Pancreas (tissue), 10 donors: ENCODE measurements at regions not wholly inside any gene's neighbourhood (a gene's known extent, or its start where the extent isn't known, plus 50 kb on each side); places are given as distances from the start of the nearest gene placed in this dataset.
A peak's percentile ranks its signal among the peaks of the same experiment; 100 is the strongest.
"Not testable (repeated sequence)": the region's sequence is repeated elsewhere in the genome, so short reads cannot be mapped to it uniquely, and the experiment has no call there.

Source experiments
- ATAC-seq, 4 donors: fragments of 200-7000 bp; cut with Tn5 transposase; one replicate each; pipeline versions ENCODE4 v1.8.0 to v1.9.1; 2020; ENCODE audit warnings: mild to moderate bottlenecking in 4 of 4, moderate library complexity in 4 of 4
- DNase-seq, 6 donors: peaks; one replicate each; pipeline ENCODE4 v3.0.0-alpha.2; 2020
- FAIRE-seq: peaks from 2 replicates; lab custom pipeline; 2012; peaks lifted over from hg19 to GRCh38; lab: Jason Lieb, UNC
- H3K27ac ChIP-seq, 4 donors: fragments of 200-600 bp; sonication (generic); 1 replicate in 3 of 4; 2 replicates in 1 of 4; pipeline versions ENCODE4 v1.5.0 to v1.8.0; 2020
- H3K27me3 ChIP-seq, 4 donors: fragments of 200-600 bp; one replicate each; pipeline ENCODE4 v1.8.0; 2021
- H3K36me3 ChIP-seq, 3 donors: fragments of 200-600 bp; sonication (generic) in 1 of 3; one replicate each; pipeline versions ENCODE4 v1.5.0 to v1.8.0; 2020 to 2021
- H3K4me1 ChIP-seq, 3 donors: fragments of 200-600 bp; one replicate each; pipeline ENCODE4 v1.8.0; 2021
- H3K4me3 ChIP-seq, 4 donors: fragments of 200-600 bp; sonication (generic) in 2 of 4; one replicate each; pipeline versions ENCODE4 v1.5.0 to v1.8.0; 2020 to 2021
- H3K9me3 ChIP-seq, 4 donors: fragments of 200-600 bp; one replicate each; pipeline ENCODE4 v1.8.0; 2021
- CTCF ChIP-seq, 4 donors: fragments of 200-600 bp; sonication (generic) in 3 of 4; IDR thresholded peaks; one replicate each; pipeline versions ENCODE4 v1.5.0 to v1.8.0; 2021; ENCODE audit warnings: antibody characterized with exemption in 4 of 4
- WGBS, 2 donors: extraction: QIAGEN DNeasy Blood & Tissue Kit; methylation state at CpG; one replicate each; pipeline ENCODE4 v1.1.7; 2013; 5-methylcytosine and 5-hydroxymethylcytosine counted together
- intact Hi-C, 3 donors: fragments of 100-400 bp; cut with DNase I; formaldehyde crosslinking; loops; one replicate each; pipeline versions ENCODE4 v1.11.1 to v1.14.2; 2022
- donor health status: healthy with polysubstance abuse.
- donor health status: DM: no; HTN: no; CAD: no; lungs with moderate emphysema.
- donor health status: DM: no; HTN: no; CAD: no.
- donor health status: control.
- donor health status: control.
- donor health status: Bipolar disorder and iron deficiency.
- donor health status: DM: yes; HTN: yes; CAD: no.
- donor health status: DM: no; HTN: no; CAD: no.
- donor health status: DM: no; HTN: no; CAD: no.
- donor health status: DM: yes; HTN: yes; CAD: no.

GRCh38 chr14:30196861-30197260 lies 269.2 kb upstream of the PRKD1 start:
- ATAC-seq (no peak), FAIRE-seq (no peak), DNase-seq (no peak)
- H3K36me3 ChIP-seq: no peaks in the 10 kb centered on the region
- TF ChIP-seq CTCF (IDR thresholded peaks at IDR 0.05): no peak
- intact Hi-C loops: no loop called here
- no peak overlapping the region for H3K4me3 ChIP-seq
- H3K4me1 ChIP-seq: no peaks in the 10 kb centered on the region
- H3K9me3 ChIP-seq: no peaks in the 10 kb centered on the region
- H3K27ac ChIP-seq: no peak overlapping the region
- 80 to 92% methylated on average over 2 of the region's 2 CpGs for WGBS, 2 donors
- no peaks in the 10 kb centered on the region for H3K27me3 ChIP-seq

GRCh38 chr14:30198720-30199119 lies 271.1 kb upstream of the PRKD1 start:
- intact Hi-C loops, FAIRE-seq: not testable (repeated sequence)

GRCh38 chr14:30204431-30204980 lies 276.9 kb upstream of the PRKD1 start:
- 90 to 94% methylated on average over 2 of the region's 2 CpGs for WGBS, 2 donors

More at GRCh38 chr14:30198720-30199119, 271.1 kb upstream of the PRKD1 start:
- H3K27ac ChIP-seq, H3K27me3 ChIP-seq, ATAC-seq, H3K36me3 ChIP-seq, H3K4me1 ChIP-seq, H3K9me3 ChIP-seq, H3K4me3 ChIP-seq, DNase-seq: not testable (repeated sequence)
- 80 to 82% methylated on average over 3 of the region's 3 CpGs for WGBS, 2 donors

GRCh38 chr14:30209136-30209535 lies 281.5 kb upstream of the PRKD1 start:
- peaks cover 0 to 3% (median 0%) of the 10 kb centered on the region in 4 donors for H3K27me3 ChIP-seq
- FAIRE-seq (no peak), ATAC-seq (no peak), DNase-seq (no peak)
- H3K27ac ChIP-seq: no peak overlapping the region
- WGBS, 2 donors: 68 to 78% methylated on average over 1 of the region's 1 CpG
- no peaks in the 10 kb centered on the region for H3K36me3 ChIP-seq
- no peaks in the 10 kb centered on the region for H3K9me3 ChIP-seq
- TF ChIP-seq CTCF (IDR thresholded peaks at IDR 0.05): no peak
- no peak overlapping the region for H3K4me3 ChIP-seq
- H3K4me1 ChIP-seq: no peaks in the 10 kb centered on the region
- intact Hi-C loops: no loop called here

More at GRCh38 chr14:30204431-30204980, 276.9 kb upstream of the PRKD1 start:
- intact Hi-C loops: no loop called here
- FAIRE-seq (no peak), ATAC-seq (no peak), DNase-seq (no peak)
- no peaks in the 10 kb centered on the region for H3K4me1 ChIP-seq
- no peak overlapping the region for H3K27ac ChIP-seq
- no peaks in the 10 kb centered on the region for H3K27me3 ChIP-seq
- no peaks in the 10 kb centered on the region for H3K9me3 ChIP-seq
- no peaks in the 10 kb centered on the region for H3K36me3 ChIP-seq
- no peak for TF ChIP-seq CTCF (IDR thresholded peaks at IDR 0.05)
- H3K4me3 ChIP-seq: no peak overlapping the region

GRCh38 chr14:30210630-30211029 lies 283.0 kb upstream of the PRKD1 start:
- H3K36me3 ChIP-seq: no peaks in the 10 kb centered on the region
- no peak overlapping the region for H3K4me3 ChIP-seq
- FAIRE-seq (no peak), ATAC-seq (peak in 1 of 4 donors; percentile 16), DNase-seq (no peak)
- no peaks in the 10 kb centered on the region for H3K4me1 ChIP-seq
- 91 to 93% methylated on average over 4 of the region's 4 CpGs for WGBS, 2 donors
- peaks cover 0 to 3% (median 0%) of the 10 kb centered on the region in 4 donors for H3K27me3 ChIP-seq
- no peaks in the 10 kb centered on the region for H3K9me3 ChIP-seq
- no peak for TF ChIP-seq CTCF (IDR thresholded peaks at IDR 0.05)
- intact Hi-C loops: loop anchor here in 1 of 3 donors (10.0 kb wide), 2 partner anchors 666 to 1456 kb away; no protein-coding TSS in a partner anchor
- H3K27ac ChIP-seq: no peak overlapping the region
